Adrenal gland (tissue), 9 donors: ENCODE measurements at regions not wholly inside any gene's neighbourhood (a gene's known extent, or its start where the extent isn't known, plus 50 kb on each side); places are given as distances from the start of the nearest gene placed in this dataset.
A peak's percentile ranks its signal among the peaks of the same experiment; 100 is the strongest.

ENCODE experiments used
- DNase-seq, 7 donors: peaks; one replicate each; pipeline ENCODE4 v3.0.0-alpha.2; 2019 to 2020
- H3K27ac ChIP-seq, 5 donors: fragments of 200-600 bp; sonication (generic) in 4 of 5; 1 replicate in 3 of 5; 2 replicates in 2 of 5; pipeline versions ENCODE4 v1.5.1 to v1.8.0; 2016 to 2020; ENCODE audit warnings: mild to moderate bottlenecking in 1 of 5
- H3K27me3 ChIP-seq: fragments of 200-600 bp; 2 replicates; pipeline ENCODE4 v1.8.0; 2021
- H3K36me3 ChIP-seq, 2 donors: fragments of 200-600 bp; replicated peaks in 1 of 2; 1 replicate in 1 of 2; 2 replicates in 1 of 2; pipeline versions ENCODE4 v1.5.1 to v1.8.0; 2018 to 2022
- H3K4me1 ChIP-seq, 2 donors: fragments of 200-600 bp; replicated peaks in 1 of 2; 1 replicate in 1 of 2; 2 replicates in 1 of 2; pipeline versions ENCODE4 v1.5.1 to v1.8.0; 2018 to 2021
- H3K4me3 ChIP-seq, 4 donors: fragments of 200-600 bp; sonication (generic) in 3 of 4; one replicate each; pipeline ENCODE4 v1.5.1; 2016 to 2018
- H3K9me3 ChIP-seq, 3 donors: fragments of 200-600 bp; sonication (generic) in 1 of 3; replicated peaks in 1 of 3; 1 replicate in 2 of 3; 2 replicates in 1 of 3; pipeline versions ENCODE4 v1.5.1 to v1.8.0; 2016 to 2021
- POLR2A ChIP-seq, 2 donors: fragments of 450-650 bp; IDR thresholded peaks; one replicate each; pipeline ENCODE4 v1.6.1; 2017; ENCODE audit warnings: antibody characterized with exemption in 2 of 2, mild to moderate bottlenecking in 2 of 2, moderate library complexity in 1 of 2
- WGBS, 4 donors: extraction: QIAGEN DNeasy Blood & Tissue Kit in 2 of 4; methylation state at CpG; one replicate each; pipeline versions ENCODE4 v1.1.5 to v1.1.7; 2013 to 2017; 5-methylcytosine and 5-hydroxymethylcytosine counted together
- intact Hi-C, 2 donors: fragments of 100-400 bp; cut with DNase I; formaldehyde crosslinking; loops; one replicate each; pipeline versions ENCODE4 v1.14.1 to v1.15.0; 2022 to 2023
- TF ChIP-seq, protein P1 (sequence below), 6 experiments: fragments of 450-650 bp in 4 of 6; fragments of 200-600 bp in 2 of 6; sonication (generic) in 1 of 6; IDR thresholded peaks; 1 replicate in 5 of 6; 2 replicates in 1 of 6; pipeline versions ENCODE4 v1.5.1 to v1.8.0; 2016 to 2021; ENCODE audit warnings: antibody characterized with exemption in 6 of 6, mild to moderate bottlenecking in 2 of 6, moderate library complexity in 1 of 6
- donor health status: healthy with polysubstance abuse.
- donor health status: Bipolar disorder and iron deficiency.
- donor health status: DM: yes; HTN: yes; CAD: no.
- donor health status: DM: no; HTN: no; CAD: no.
- donor health status: DM: no; HTN: no; CAD: no.

DNA sequence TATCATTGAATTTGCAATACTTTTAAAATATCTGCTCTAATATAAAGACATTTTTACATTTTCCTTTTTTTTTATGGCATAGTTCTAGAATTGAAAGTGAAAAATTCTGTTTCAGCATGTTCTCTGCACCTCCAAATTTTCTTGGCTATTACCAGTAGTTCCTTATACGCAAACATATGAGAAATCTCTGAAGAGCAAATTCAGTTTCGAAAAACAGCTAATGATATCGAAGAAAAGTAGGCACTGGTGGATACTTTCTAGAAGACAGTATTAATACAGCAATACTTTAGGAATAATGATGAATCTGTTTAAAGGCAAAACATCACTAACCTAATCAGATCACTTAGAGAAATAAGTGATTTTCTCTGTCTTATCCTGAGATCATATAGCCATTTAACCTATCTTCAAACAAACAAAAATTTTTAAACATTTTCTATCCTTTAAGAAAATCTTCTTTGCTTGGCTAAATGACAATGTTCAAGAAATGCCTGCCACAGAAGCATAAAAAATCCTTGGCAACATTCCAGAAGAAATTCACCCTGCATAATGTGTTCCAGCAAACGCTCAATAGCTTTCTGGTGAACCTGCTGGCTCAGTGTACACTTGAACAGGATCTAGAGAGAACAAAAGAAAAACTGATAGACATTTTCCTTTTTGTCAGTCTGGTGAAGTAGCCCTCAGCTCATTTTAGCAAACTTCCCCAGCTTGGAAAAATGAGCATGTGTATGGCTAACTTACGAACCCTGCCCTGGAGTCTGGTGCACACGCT is 51.2 kb upstream of the KLF3 start:
- no peak for TF ChIP-seq POLR2A (IDR thresholded peaks at IDR 0.05)
- TF ChIP-seq, protein P1, sequence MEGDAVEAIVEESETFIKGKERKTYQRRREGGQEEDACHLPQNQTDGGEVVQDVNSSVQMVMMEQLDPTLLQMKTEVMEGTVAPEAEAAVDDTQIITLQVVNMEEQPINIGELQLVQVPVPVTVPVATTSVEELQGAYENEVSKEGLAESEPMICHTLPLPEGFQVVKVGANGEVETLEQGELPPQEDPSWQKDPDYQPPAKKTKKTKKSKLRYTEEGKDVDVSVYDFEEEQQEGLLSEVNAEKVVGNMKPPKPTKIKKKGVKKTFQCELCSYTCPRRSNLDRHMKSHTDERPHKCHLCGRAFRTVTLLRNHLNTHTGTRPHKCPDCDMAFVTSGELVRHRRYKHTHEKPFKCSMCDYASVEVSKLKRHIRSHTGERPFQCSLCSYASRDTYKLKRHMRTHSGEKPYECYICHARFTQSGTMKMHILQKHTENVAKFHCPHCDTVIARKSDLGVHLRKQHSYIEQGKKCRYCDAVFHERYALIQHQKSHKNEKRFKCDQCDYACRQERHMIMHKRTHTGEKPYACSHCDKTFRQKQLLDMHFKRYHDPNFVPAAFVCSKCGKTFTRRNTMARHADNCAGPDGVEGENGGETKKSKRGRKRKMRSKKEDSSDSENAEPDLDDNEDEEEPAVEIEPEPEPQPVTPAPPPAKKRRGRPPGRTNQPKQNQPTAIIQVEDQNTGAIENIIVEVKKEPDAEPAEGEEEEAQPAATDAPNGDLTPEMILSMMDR (IDR thresholded peaks at IDR 0.05): no peak
- Histone ChIP-seq H3K36me3 (no peaks in the 10 kb centered on the region), H3K9me3 (no peaks in the 10 kb centered on the region), H3K4me1 (peaks cover 0 to 14% of the 10 kb centered on the region in 2 donors), H3K27ac (no peak overlapping the region), H3K4me3 (no peak overlapping the region), H3K27me3 (no peaks in the 10 kb centered on the region)
- peak in 1 of 7 donors; percentile 10 for DNase-seq
- WGBS, 4 donors: 68 to 76% (median 71%) methylated on average over 6 of the region's 6 CpGs
- intact Hi-C loops: no loop called here
